Endodermal cell (in vitro differentiated cells): ENCODE measurements at regions not wholly inside any gene's neighbourhood (a gene's known extent, or its start where the extent isn't known, plus 50 kb on each side); places are given as distances from the start of the nearest gene placed in this dataset.

Source experiments
- DNase-seq: peaks from one replicate; pipeline ENCODE4 v3.0.0-alpha.2; 2017
- H3K27ac ChIP-seq: 2 replicates; pipeline ENCODE4 v1.5.1; 2013; ENCODE audit warnings: mild to moderate bottlenecking, low read depth, low read length, moderate library complexity
- H3K27me3 ChIP-seq: 2 replicates; pipeline ENCODE4 v1.6.1; 2013; ENCODE audit warnings: mild to moderate bottlenecking, low read length, moderate library complexity; ENCODE audit not compliant: insufficient read depth, control insufficient read depth, poor library complexity, severe bottlenecking
- H3K36me3 ChIP-seq: 2 replicates; pipeline ENCODE4 v1.7.0; 2013; ENCODE audit warnings: mild to moderate bottlenecking, low read length, moderate library complexity; ENCODE audit not compliant: control insufficient read depth, insufficient read depth
- H3K4me1 ChIP-seq: one replicate; pipeline ENCODE4 v1.7.0; 2013; ENCODE audit warnings: low read length; ENCODE audit not compliant: control insufficient read depth, insufficient read depth
- H3K4me3 ChIP-seq: 2 replicates; pipeline ENCODE4 v1.5.1; 2013; ENCODE audit warnings: mild to moderate bottlenecking, low read length, moderate library complexity
- H3K9ac ChIP-seq: 2 replicates; pipeline ENCODE4 v1.6.1; 2013; ENCODE audit warnings: mild to moderate bottlenecking, low read length, moderate library complexity; ENCODE audit not compliant: poor library complexity, severe bottlenecking; ENCODE audit errors: extremely low read depth
- H3K9me3 ChIP-seq: 2 replicates; pipeline ENCODE4 v1.6.1; 2013; ENCODE audit warnings: mild to moderate bottlenecking, low read length, moderate library complexity; ENCODE audit not compliant: control insufficient read depth
- H3K27ac Mint-ChIP-seq: 2 replicates; pipeline ENCODE4 v1.8.0; 2020; ENCODE audit warnings: mixed read lengths
- H3K27me3 Mint-ChIP-seq: 2 replicates; pipeline ENCODE4 v1.8.0; 2021; ENCODE audit warnings: mild to moderate bottlenecking, mixed read lengths; ENCODE audit not compliant: insufficient read depth
- H3K36me3 Mint-ChIP-seq: 2 replicates; pipeline ENCODE4 v1.8.0; 2020; ENCODE audit warnings: low read depth, mixed read lengths
- H3K4me1 Mint-ChIP-seq: 2 replicates; pipeline ENCODE4 v1.8.0; 2020; ENCODE audit warnings: mixed read lengths
- H3K4me3 Mint-ChIP-seq: 2 replicates; pipeline ENCODE4 v1.8.0; 2020; ENCODE audit warnings: mild to moderate bottlenecking, moderate library complexity, mixed read lengths
- H3K9me3 Mint-ChIP-seq: 2 replicates; pipeline ENCODE4 v1.8.0; 2020; ENCODE audit warnings: mild to moderate bottlenecking, mixed read lengths
- CTCF ChIP-seq: fragments of 200-600 bp; sonication (generic); conservative IDR thresholded peaks from 2 replicates; pipeline ENCODE4 v1.5.0; 2021; ENCODE audit warnings: antibody characterized with exemption, mild to moderate bottlenecking
- WGBS, 2 experiments: methylation state at CpG; one replicate each; pipeline versions ENCODE4 v1.1.5 to v1.1.7; 2013; ENCODE audit warnings: missing lambda C conversion rate in 2 of 2, mixed read lengths in 1 of 2; ENCODE audit not compliant: insufficient coverage in 1 of 2, insufficient read length in 1 of 2; 5-methylcytosine and 5-hydroxymethylcytosine counted together

- Mint-ChIP-seq H3K27me3 (no peaks in the 10 kb centered on the region), H3K4me3 (no peak overlapping the region), H3K4me1 (peaks cover 4% of the 10 kb centered on the region), H3K27ac (no peak overlapping the region), H3K9me3 (no peaks in the 10 kb centered on the region), H3K36me3 (no peaks in the 10 kb centered on the region)
- DNase-seq, result no peak
- 70% methylated on average over 1 of the region's 1 CpG; no CpG with 5 or more reads in 1 of the 2 experiments for WGBS, 2 experiments
- no peak overlapping the region for H3K9ac ChIP-seq
- H3K4me3 ChIP-seq, result no peak overlapping the region
- H3K27me3 ChIP-seq, result no peaks in the 10 kb centered on the region
- H3K9me3 ChIP-seq, result no peaks in the 10 kb centered on the region
- TF ChIP-seq CTCF, result no peak
- no peaks in the 10 kb centered on the region for H3K36me3 ChIP-seq
- H3K27ac ChIP-seq, result no peak overlapping the region
- H3K4me1 ChIP-seq, result no peaks in the 10 kb centered on the region
Measured at GRCh38 chr10:62990126-62990525, 143.0 kb upstream of the NRBF2 start.

GRCh38 chr10:62985807-62986600 lies 147.1 kb upstream of the NRBF2 start:
- H3K27ac ChIP-seq, result no peak overlapping the region
- no peaks in the 10 kb centered on the region for H3K27me3 ChIP-seq
- no peaks in the 10 kb centered on the region for H3K9me3 ChIP-seq
- H3K4me3 Mint-ChIP-seq, result no peak overlapping the region
- TF ChIP-seq CTCF, result no peak
- WGBS, 2 experiments, result 95% methylated on average over 4 of the region's 4 CpGs; no CpG with 5 or more reads in 1 of the 2 experiments
- H3K4me1 Mint-ChIP-seq, result peaks cover 13% of the 10 kb centered on the region
- H3K36me3 Mint-ChIP-seq, result no peaks in the 10 kb centered on the region
- H3K9ac ChIP-seq, result no peak overlapping the region
- DNase-seq, result no peak
- H3K4me1 ChIP-seq, result peaks cover 5% of the 10 kb centered on the region
- H3K27me3 Mint-ChIP-seq, result no peaks in the 10 kb centered on the region
- H3K4me3 ChIP-seq, result no peak overlapping the region
- H3K27ac Mint-ChIP-seq, result no peak overlapping the region
- no peaks in the 10 kb centered on the region for H3K9me3 Mint-ChIP-seq
- no peaks in the 10 kb centered on the region for H3K36me3 ChIP-seq

- no peak for DNase-seq
- Histone ChIP-seq H3K36me3 (no peaks in the 10 kb centered on the region), H3K9ac (no peak overlapping the region), H3K27me3 (no peaks in the 10 kb centered on the region), H3K27ac (no peak overlapping the region), H3K4me3 (peak overlapping the region; percentile 6), H3K9me3 (peaks cover 9% of the 10 kb centered on the region), H3K4me1 (peaks cover 18% of the 10 kb centered on the region)
- Mint-ChIP-seq H3K36me3 (no peaks in the 10 kb centered on the region), H3K27me3 (no peaks in the 10 kb centered on the region), H3K4me3 (no peak overlapping the region), H3K27ac (no peak overlapping the region), H3K9me3 (peaks cover 5% of the 10 kb centered on the region), H3K4me1 (peaks cover 21% of the 10 kb centered on the region)
- no peak for TF ChIP-seq CTCF
- 79 to 87% methylated on average over 2 of the region's 2 CpGs for WGBS, 2 experiments
Measured at GRCh38 chr10:62981096-62981495, 152.0 kb upstream of the NRBF2 start.
